ENCODE measurements at regions not wholly inside any gene's neighbourhood (a gene's known extent, or its start where the extent isn't known, plus 50 kb on each side); places are given as distances from the start of the nearest gene placed in this dataset.

GRCh38 chr7:19530261-19530660 lies 178.6 kb downstream of the POLR1F start:
- TF ChIP-seq RFX5 (IDR thresholded peaks at IDR 0.05; ENCODE audit: low read depth, low read length) (no peak), POLR2A (IDR thresholded peaks at IDR 0.05; ENCODE audit: low read depth, low read length) (no peak), USF2 (IDR thresholded peaks at IDR 0.05; ENCODE audit: low read depth, low read length) (no peak), CEBPB (IDR thresholded peaks at IDR 0.05; ENCODE audit: low read depth, low read length) (no peak), SMC3 (IDR thresholded peaks at IDR 0.05; ENCODE audit: low read depth, low read length) (no peak), RAD21 (IDR thresholded peaks at IDR 0.05; ENCODE audit: low read length) (no peak), RCOR1 (IDR thresholded peaks at IDR 0.05; ENCODE audit: insufficient replicate concordance, low read length) (no peak)
- TF ChIP-seq, protein P1, sequence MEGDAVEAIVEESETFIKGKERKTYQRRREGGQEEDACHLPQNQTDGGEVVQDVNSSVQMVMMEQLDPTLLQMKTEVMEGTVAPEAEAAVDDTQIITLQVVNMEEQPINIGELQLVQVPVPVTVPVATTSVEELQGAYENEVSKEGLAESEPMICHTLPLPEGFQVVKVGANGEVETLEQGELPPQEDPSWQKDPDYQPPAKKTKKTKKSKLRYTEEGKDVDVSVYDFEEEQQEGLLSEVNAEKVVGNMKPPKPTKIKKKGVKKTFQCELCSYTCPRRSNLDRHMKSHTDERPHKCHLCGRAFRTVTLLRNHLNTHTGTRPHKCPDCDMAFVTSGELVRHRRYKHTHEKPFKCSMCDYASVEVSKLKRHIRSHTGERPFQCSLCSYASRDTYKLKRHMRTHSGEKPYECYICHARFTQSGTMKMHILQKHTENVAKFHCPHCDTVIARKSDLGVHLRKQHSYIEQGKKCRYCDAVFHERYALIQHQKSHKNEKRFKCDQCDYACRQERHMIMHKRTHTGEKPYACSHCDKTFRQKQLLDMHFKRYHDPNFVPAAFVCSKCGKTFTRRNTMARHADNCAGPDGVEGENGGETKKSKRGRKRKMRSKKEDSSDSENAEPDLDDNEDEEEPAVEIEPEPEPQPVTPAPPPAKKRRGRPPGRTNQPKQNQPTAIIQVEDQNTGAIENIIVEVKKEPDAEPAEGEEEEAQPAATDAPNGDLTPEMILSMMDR (conservative IDR thresholded peaks at IDR 0.05; ENCODE audit: low read depth, low read length): no peak
- TF ChIP-seq, protein P2, sequence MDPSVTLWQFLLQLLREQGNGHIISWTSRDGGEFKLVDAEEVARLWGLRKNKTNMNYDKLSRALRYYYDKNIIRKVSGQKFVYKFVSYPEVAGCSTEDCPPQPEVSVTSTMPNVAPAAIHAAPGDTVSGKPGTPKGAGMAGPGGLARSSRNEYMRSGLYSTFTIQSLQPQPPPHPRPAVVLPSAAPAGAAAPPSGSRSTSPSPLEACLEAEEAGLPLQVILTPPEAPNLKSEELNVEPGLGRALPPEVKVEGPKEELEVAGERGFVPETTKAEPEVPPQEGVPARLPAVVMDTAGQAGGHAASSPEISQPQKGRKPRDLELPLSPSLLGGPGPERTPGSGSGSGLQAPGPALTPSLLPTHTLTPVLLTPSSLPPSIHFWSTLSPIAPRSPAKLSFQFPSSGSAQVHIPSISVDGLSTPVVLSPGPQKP (IDR thresholded peaks at IDR 0.05; ENCODE audit: borderline replicate concordance, low read depth, low read length): no peak
